ENCODE measurements at regions not wholly inside any gene's neighbourhood (a gene's known extent, or its start where the extent isn't known, plus 50 kb on each side); places are given as distances from the start of the nearest gene placed in this dataset.

DNA sequence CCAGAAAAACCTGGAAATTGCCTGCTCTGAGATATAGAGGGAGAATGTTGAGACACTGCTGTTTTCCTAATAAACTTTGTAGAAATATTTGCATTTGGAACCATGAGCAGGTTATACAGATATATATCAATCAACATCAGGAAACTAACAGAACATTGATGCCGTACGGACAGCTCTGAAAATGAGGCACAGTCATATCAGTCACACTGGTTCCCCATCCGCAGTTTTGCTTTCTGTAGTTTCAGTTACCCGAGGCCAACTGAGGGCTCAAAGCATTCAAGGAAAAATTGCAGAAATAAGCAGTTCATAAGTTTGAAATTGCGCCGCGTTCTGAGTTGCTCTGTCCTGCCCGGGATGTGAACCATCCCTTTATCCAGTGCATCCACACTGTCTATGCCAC lies 137.9 kb downstream of the KLF6 start:
- no TSS peak for BruUV-seq (replicated peaks)
- POLR2A ChIA-PET (ENCODE audit: unreplicated experiment) = no interaction called here
- Histone ChIP-seq H3K4me1 (ENCODE audit: control insufficient read depth, insufficient read depth, low read length) (0 out of 2 replicates have a peak, but pooled peaks cover 2% of the 10 kb centered on the region), H2BK15ac (ENCODE audit: low read depth, low read length) (no peak overlapping the region), H3K56ac (ENCODE audit: extremely low read depth, insufficient read depth, low read length) (no peak overlapping the region), H2BK5ac (ENCODE audit: low read depth, low read length, poor library complexity, severe bottlenecking) (no peak overlapping the region), H2BK120ac (ENCODE audit: low read depth, low read length) (no peak overlapping the region), H3K27me3 (ENCODE audit: control insufficient read depth, insufficient read depth, low read length) (no peaks in the 10 kb centered on the region), H4K20me1 (ENCODE audit: insufficient read depth, low read length) (no peaks in the 10 kb centered on the region), H2AFZ (replicated peaks; ENCODE audit: low read length, poor library complexity) (no peak overlapping the region), H3K9me3 (ENCODE audit: control insufficient read depth, insufficient read depth, low read length) (no peaks in the 10 kb centered on the region), H3K27ac (ENCODE audit: insufficient read depth, low read length) (no peak overlapping the region), H3K9ac (ENCODE audit: low read depth, low read length) (no peak overlapping the region), H3K23ac (ENCODE audit: low read depth, low read length) (no peak overlapping the region), H3K9me1 (ENCODE audit: insufficient read depth, low read length) (peaks cover 8% of the 10 kb centered on the region), H2AK5ac (ENCODE audit: low read depth, low read length) (no peak overlapping the region), H3K36me3 (ENCODE audit: control insufficient read depth, insufficient read depth, low read length) (no peaks in the 10 kb centered on the region), H3K79me1 (ENCODE audit: low read depth in 1 of 2, low read length in 2 of 2) (no peaks in the 10 kb centered on the region), H3K4me3 (ENCODE audit: insufficient read depth, low read depth, low read length) (no peak overlapping the region), H3K14ac (replicated peaks; ENCODE audit: low read depth, low read length) (no peak overlapping the region), H4K91ac (ENCODE audit: insufficient read depth, low read depth, low read length) (no peak overlapping the region), H2BK20ac (ENCODE audit: low read depth, low read length) (no peak overlapping the region), H3K4me2 (ENCODE audit: low read depth, low read length) (no peak overlapping the region), H4K8ac (ENCODE audit: low read depth in 2 of 2, low read length in 2 of 2) (no peak overlapping the region), H3K18ac (ENCODE audit: low read depth, low read length) (no peak overlapping the region), H4K5ac (ENCODE audit: low read depth, low read length) (no peak overlapping the region), H2AK9ac (replicated peaks; ENCODE audit: low read depth, low read length, poor library complexity) (no peak overlapping the region), H3K4ac (ENCODE audit: low read depth, low read length) (no peak overlapping the region)
- 92% methylated on average over 5 of the region's 8 CpGs; no CpG with 5 or more reads in 1 of the 2 experiments for WGBS, 2 experiments (ENCODE audit: extremely low coverage in 2 of 2, insufficient read length in 1 of 2)
- no peak for ATAC-seq (ENCODE audit: low read depth)
- no peak for DNase-seq
- CTCF ChIA-PET = no interaction called here
- TF ChIP-seq SMC3 (IDR thresholded peaks at IDR 0.05; ENCODE audit: low read depth, low read length) (no peak), CHD1 (IDR thresholded peaks at IDR 0.05; ENCODE audit: low read depth, low read length) (no peak), NFE2L2 (IDR thresholded peaks at IDR 0.05; ENCODE audit: low read depth, low read length) (no peak), MAZ (IDR thresholded peaks at IDR 0.05; ENCODE audit: borderline replicate concordance, low read depth, low read length) (no peak), FOS (IDR thresholded peaks at IDR 0.05; ENCODE audit: low read depth, low read length) (no peak), RCOR1 (IDR thresholded peaks at IDR 0.05; ENCODE audit: insufficient replicate concordance, low read length) (no peak), RFX5 (IDR thresholded peaks at IDR 0.05; ENCODE audit: low read depth, low read length) (no peak), MAFK (IDR thresholded peaks at IDR 0.05; ENCODE audit: low read depth, low read length) (no peak), POLR2A (IDR thresholded peaks at IDR 0.05; ENCODE audit: low read depth, low read length) (no peak), CEBPB (IDR thresholded peaks at IDR 0.05; ENCODE audit: low read depth, low read length) (no peak)
- TF ChIP-seq, protein P1, sequence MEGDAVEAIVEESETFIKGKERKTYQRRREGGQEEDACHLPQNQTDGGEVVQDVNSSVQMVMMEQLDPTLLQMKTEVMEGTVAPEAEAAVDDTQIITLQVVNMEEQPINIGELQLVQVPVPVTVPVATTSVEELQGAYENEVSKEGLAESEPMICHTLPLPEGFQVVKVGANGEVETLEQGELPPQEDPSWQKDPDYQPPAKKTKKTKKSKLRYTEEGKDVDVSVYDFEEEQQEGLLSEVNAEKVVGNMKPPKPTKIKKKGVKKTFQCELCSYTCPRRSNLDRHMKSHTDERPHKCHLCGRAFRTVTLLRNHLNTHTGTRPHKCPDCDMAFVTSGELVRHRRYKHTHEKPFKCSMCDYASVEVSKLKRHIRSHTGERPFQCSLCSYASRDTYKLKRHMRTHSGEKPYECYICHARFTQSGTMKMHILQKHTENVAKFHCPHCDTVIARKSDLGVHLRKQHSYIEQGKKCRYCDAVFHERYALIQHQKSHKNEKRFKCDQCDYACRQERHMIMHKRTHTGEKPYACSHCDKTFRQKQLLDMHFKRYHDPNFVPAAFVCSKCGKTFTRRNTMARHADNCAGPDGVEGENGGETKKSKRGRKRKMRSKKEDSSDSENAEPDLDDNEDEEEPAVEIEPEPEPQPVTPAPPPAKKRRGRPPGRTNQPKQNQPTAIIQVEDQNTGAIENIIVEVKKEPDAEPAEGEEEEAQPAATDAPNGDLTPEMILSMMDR (conservative IDR thresholded peaks at IDR 0.05; ENCODE audit: low read depth, low read length) = no peak
- in situ Hi-C loops (cut with MboI; ENCODE audit: low sequenced_read_pairs) = no loop called here
- dilution Hi-C loops (cut with HindIII; ENCODE audit: low sequenced_read_pairs, unreplicated experiment) = no loop called here
- intact Hi-C loops (cut with micrococcal nuclease) = no loop called here
